ENCODE measurements at regions not wholly inside any gene's neighbourhood (a gene's known extent, or its start where the extent isn't known, plus 50 kb on each side); places are given as distances from the start of the nearest gene placed in this dataset.

DNA sequence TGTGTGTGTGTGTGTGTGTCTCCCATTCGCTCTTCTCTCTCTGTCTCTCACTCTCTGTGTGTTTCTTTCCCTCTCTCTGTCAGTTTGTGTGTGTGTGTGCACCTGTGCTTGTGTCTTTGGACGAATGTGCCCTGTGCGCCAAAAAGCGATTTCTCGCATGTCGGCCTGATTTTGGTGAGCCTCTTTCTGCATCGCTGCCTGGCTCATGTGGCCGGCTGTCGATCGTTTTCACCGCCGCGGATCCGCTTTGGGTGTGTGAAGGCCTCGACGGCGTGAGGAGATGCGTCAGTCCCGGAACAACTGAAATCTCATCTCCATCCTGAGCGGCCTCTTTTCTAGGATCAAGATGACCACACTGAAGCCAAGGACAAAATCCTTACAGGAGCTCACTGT lies 609.0 kb downstream of the KCNJ18 start:
- TF ChIP-seq POLR2AphosphoS5 (IDR thresholded peaks at IDR 0.05) (no peak), EP300 (IDR thresholded peaks at IDR 0.05) (no peak), POLR2A (IDR thresholded peaks at IDR 0.05) (no peak)
- TF ChIP-seq, protein P1, sequence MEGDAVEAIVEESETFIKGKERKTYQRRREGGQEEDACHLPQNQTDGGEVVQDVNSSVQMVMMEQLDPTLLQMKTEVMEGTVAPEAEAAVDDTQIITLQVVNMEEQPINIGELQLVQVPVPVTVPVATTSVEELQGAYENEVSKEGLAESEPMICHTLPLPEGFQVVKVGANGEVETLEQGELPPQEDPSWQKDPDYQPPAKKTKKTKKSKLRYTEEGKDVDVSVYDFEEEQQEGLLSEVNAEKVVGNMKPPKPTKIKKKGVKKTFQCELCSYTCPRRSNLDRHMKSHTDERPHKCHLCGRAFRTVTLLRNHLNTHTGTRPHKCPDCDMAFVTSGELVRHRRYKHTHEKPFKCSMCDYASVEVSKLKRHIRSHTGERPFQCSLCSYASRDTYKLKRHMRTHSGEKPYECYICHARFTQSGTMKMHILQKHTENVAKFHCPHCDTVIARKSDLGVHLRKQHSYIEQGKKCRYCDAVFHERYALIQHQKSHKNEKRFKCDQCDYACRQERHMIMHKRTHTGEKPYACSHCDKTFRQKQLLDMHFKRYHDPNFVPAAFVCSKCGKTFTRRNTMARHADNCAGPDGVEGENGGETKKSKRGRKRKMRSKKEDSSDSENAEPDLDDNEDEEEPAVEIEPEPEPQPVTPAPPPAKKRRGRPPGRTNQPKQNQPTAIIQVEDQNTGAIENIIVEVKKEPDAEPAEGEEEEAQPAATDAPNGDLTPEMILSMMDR (IDR thresholded peaks at IDR 0.05) = no peak
